ENCODE measurements at regions not wholly inside any gene's neighbourhood (a gene's known extent, or its start where the extent isn't known, plus 50 kb on each side); places are given as distances from the start of the nearest gene placed in this dataset.

DNA sequence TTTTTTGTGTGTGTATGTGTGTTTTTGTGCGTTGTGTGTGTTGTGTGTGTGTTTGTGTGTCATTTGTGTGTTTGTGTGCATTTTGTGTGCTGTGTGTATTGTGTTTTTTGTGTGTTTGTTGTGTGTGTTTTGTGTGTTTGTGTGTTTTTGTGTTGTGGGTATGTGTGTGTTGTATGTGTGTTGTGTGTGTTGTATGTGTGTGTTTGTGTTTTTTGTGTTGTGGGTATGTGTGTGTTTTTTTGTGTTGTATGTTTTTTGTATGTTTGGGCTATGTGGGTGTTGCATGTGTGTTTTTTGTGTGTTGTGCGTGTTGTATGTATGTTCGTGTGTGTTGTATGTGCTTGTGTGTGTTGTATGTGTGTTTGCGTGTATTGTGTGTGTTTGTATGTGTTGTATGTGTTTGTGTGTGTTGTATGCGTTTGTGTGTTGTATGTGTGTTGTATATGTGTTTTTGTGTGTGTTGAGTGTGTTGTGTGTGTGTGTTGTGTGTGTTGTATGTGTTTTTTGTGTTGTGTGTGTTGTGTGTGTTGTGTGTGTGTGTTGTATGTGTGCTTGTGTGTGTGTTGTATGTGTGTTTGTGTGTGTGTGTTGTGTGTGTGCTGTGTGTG lies 275.3 kb downstream of the HRH4 start:
- in situ Hi-C loops (cut with MboI; ENCODE audit: low sequenced_read_pairs, unreplicated experiment): no loop called here
- no peak for DNase-seq (ENCODE audit: low spot score)
- TF ChIP-seq, protein P1, sequence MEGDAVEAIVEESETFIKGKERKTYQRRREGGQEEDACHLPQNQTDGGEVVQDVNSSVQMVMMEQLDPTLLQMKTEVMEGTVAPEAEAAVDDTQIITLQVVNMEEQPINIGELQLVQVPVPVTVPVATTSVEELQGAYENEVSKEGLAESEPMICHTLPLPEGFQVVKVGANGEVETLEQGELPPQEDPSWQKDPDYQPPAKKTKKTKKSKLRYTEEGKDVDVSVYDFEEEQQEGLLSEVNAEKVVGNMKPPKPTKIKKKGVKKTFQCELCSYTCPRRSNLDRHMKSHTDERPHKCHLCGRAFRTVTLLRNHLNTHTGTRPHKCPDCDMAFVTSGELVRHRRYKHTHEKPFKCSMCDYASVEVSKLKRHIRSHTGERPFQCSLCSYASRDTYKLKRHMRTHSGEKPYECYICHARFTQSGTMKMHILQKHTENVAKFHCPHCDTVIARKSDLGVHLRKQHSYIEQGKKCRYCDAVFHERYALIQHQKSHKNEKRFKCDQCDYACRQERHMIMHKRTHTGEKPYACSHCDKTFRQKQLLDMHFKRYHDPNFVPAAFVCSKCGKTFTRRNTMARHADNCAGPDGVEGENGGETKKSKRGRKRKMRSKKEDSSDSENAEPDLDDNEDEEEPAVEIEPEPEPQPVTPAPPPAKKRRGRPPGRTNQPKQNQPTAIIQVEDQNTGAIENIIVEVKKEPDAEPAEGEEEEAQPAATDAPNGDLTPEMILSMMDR (IDR thresholded peaks at IDR 0.05; ENCODE audit: borderline replicate concordance, control extremely low read depth, extremely low read depth, insufficient read depth, missing control alignments): no peak

- TF ChIP-seq, protein P1 (IDR thresholded peaks at IDR 0.05; ENCODE audit: borderline replicate concordance, control extremely low read depth, extremely low read depth, insufficient read depth, missing control alignments): no peak
- in situ Hi-C loops (cut with MboI; ENCODE audit: low sequenced_read_pairs, unreplicated experiment): no loop called here
- no peak for DNase-seq (ENCODE audit: low spot score)
Observed at GRCh38 chr18:24736662-24737330, 276.4 kb downstream of the HRH4 start.

DNA sequence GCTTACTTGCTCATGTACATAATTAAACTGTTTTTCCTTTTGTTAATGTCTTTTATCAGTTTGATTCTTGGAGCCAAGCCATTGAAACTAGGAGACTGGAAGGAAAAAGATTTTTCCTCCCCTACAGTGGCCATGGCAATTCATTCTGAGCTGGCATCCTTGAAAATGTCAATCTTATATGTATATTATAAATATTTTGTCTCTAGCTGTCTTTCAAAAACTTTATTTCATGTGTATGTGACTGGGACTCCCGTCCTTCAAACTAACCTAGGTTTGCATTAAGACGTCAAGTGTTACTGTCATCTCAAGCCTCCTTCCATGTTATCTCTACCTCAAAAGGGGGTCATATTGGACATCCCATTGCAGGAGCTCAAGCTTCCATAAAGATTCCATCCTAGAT lies 280.4 kb downstream of the HRH4 start:
- TF ChIP-seq, protein P1 (IDR thresholded peaks at IDR 0.05; ENCODE audit: borderline replicate concordance, control extremely low read depth, extremely low read depth, insufficient read depth, missing control alignments): no peak
- in situ Hi-C loops (cut with MboI; ENCODE audit: low sequenced_read_pairs, unreplicated experiment): no loop called here
- no peak for DNase-seq (ENCODE audit: low spot score)

DNA sequence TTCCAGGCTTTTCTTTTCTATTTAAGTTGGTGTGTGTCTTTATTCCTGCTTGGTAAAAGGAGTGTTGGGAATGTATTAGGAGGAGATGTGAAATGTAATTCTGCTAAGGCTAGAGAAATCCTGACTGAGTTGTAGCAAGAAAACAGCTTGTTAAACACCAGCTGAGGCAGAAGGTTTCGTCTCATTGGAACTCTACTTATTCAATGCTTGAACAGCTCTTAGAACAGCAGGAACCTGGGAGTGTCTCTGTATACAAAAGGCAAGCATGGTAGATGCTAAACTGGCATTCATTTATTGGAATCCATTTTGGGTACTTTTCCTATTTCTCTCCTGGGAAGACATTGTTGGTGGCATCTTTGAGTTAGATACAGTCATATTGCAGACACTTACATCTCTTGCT lies 280.9 kb downstream of the HRH4 start:
- TF ChIP-seq, protein P1 (IDR thresholded peaks at IDR 0.05; ENCODE audit: borderline replicate concordance, control extremely low read depth, extremely low read depth, insufficient read depth, missing control alignments): no peak
- in situ Hi-C loops (cut with MboI; ENCODE audit: low sequenced_read_pairs, unreplicated experiment): no loop called here
- DNase-seq (ENCODE audit: low spot score): no peak

DNA sequence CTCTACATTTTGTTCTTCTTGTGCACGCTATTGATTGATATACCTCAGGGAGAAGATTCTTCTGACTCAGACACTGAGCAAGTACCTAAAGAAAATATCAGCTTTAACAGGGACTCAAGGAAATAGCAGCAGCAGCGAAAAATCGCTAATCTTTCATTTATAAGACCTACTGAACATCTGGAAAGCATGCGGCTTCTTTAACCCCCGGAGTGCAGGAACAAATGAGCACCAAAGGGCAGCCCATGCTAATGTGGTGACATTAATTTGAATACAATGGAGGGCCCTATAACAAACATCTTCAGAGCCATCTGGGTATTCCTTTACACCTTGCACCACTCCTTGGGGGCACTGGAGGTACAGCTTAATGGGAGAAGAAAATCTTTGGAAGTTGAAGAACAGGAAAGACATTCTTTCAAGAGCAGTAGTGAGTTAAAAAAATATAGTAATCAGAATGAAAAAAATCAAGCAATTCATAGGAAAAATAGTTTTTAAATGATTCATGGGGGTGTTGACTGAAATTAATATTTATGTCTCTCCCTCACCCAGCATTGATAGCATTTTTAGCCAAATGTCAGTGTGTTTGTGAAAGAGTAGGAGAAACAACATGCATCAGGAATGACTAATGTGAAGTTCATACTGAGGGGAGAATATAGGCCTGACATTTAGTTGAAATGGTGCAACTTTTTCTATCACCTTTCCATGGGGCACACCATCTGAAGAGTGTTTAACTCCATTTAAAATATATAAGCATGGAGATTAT lies 281.7 kb downstream of the HRH4 start:
- in situ Hi-C loops (cut with MboI; ENCODE audit: low sequenced_read_pairs, unreplicated experiment): no loop called here
- DNase-seq (ENCODE audit: low spot score): no peak

GRCh38 chr18:24754583-24755253 lies 294.3 kb downstream of the HRH4 start:
- TF ChIP-seq, protein P1 (IDR thresholded peaks at IDR 0.05; ENCODE audit: borderline replicate concordance, control extremely low read depth, extremely low read depth, insufficient read depth, missing control alignments): no peak
- DNase-seq (ENCODE audit: low spot score): no peak
- in situ Hi-C loops (cut with MboI; ENCODE audit: low sequenced_read_pairs, unreplicated experiment): no loop called here

More for the DNA sequence above, 281.7 kb downstream of the HRH4 start:
- TF ChIP-seq, protein P1 (IDR thresholded peaks at IDR 0.05; ENCODE audit: borderline replicate concordance, control extremely low read depth, extremely low read depth, insufficient read depth, missing control alignments): no peak

Measured in GM13976 (cell line).